Putamen (tissue), 1 donor: ENCODE measurements at regions not wholly inside any gene's neighbourhood (a gene's known extent, or its start where the extent isn't known, plus 50 kb on each side); places are given as distances from the start of the nearest gene placed in this dataset.

Experiments
- DNase-seq: peaks from one replicate; pipeline ENCODE4 v3.0.0-alpha.2; 2016; ENCODE audit warnings: low spot score

DNA sequence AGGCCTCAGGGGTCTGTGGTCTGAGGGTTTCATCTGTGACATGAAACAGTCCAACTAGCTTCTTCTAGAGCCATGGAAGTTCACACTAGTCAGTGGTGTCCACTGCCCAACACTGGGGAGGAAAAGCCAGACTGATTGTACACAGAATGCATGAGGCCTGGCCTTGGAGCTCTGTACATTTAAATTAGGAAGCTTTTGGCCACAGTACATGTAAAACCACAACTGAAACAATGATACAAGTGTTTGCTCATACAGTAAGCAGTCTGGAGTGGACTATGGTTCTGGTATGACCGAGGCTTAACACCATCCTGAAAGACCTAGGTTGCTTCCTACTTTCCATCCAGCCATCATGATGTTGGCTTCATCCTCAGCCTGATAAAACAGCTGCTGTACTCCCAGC, 73.8 kb upstream of the SESN3 start:
- DNase-seq: no peak

DNA sequence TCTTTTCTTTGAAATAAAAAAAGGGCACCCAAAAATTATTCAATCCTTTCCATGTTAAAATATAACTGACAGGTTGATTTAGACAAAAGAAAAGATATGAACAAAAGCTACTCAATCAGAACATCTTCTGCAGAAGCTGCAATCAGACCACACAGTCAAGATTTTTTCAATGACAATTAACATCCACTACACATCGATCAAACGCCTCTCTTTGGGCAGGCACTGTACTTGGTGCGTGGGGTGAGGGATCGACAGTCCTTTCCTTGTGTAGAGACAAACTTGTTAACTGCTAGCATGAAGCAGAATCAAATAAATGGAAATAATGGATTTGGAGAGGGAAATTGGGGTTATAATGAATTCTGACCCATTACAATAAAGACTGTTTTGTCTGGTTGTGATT, 71.2 kb upstream of the SESN3 start:
- DNase-seq: peak; percentile 62

DNA sequence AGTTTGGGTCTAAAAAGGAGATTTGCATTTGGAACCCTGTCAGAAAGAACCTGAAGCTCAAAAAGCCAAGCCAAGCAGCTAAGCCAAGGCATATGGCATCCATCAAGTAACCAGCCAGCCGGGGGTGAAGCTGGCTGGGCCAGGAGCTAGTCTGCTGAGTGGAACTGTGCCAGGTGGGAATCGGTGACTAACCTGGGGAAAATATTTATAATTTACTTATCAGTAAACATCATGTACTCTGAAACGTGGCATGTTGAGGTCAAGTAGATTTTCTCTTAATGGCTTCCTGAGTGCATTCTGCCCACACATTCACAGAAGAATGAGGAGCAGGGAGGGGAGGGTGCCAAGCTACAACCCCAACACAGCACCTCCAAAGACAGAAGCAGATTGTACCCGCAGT, 70.5 kb upstream of the SESN3 start:
- no peak for DNase-seq

GRCh38 chr11:95299078-95299679, 68.2 kb upstream of the SESN3 start:
- DNase-seq: no peak

DNA sequence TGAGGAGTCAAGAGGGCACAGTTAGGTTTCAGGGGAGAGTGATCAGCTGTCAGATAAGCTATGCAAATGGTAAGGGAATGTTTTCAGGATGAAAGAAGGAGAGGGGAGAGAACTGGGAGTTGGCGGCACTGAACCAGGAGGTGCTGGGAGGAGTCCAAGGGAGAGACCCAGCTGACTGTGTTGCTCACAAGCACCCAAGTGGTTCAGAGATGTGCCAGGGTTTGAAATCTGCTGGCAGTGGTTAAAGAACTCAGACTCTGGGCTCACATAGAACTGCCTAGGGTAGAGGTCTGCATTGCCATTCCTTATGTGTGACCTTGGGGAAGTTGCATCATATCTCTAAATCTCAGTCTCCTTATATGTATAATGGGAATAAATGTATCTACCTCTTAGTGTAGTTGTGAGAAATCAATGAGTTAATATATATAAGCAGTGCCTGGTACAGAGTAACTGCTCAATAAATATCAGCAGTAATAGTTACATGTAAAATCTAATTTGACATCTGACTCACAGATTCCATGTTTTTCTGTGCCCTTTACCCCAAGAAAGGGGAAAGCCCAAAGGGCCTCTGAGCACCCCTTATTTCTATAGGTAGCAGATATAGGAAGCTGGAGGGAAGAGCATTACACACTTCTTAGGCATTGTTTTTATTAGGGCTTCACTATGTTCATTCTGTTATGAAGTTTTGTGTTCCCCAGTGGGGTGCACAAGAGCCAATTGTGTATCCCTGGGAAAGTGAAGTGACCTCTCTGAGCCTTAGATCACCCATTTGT, 66.9 kb upstream of the SESN3 start:
- no peak for DNase-seq

DNA sequence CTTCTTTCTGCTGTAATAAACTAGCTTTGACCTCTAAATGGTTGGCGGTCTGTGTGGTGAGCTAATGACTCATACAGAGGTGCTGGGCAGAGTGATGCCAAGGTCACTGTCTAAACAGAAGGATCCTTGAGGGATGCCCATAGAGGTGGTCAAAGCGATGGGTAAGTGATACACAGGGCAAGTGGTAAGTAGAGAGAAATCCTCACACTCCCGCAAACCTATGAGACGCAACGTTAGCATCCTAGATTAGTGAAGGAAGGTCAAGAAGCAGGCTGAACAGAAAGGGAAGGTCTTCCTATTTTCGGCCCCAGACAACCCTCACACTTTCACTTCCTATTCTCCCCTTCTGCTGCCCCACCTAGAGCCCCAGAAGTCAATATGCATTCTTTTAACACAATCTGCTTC, 65.6 kb upstream of the SESN3 start:
- DNase-seq: no peak

DNA sequence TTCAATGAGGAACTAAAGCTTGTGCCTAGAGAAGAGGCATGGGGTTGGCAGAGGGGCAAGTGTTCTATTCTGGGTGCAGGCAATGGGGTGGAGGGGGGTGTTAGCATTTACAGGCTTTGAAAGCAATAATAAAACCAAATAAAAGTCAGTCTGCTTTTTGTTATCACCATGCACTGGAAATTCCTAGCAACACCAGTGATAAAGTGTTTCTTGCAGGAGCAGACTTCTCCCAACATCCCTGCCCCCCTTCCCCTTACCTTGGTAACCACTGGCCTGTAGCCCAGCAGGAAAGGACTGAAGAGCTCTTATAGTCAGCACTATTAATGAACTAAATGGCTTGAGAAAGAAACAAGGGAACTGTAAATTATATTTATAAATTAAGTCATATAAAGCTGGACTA, 65.2 kb upstream of the SESN3 start:
- no peak for DNase-seq

GRCh38 chr11:95295382-95296149, 64.6 kb upstream of the SESN3 start:
- DNase-seq: no peak

DNA sequence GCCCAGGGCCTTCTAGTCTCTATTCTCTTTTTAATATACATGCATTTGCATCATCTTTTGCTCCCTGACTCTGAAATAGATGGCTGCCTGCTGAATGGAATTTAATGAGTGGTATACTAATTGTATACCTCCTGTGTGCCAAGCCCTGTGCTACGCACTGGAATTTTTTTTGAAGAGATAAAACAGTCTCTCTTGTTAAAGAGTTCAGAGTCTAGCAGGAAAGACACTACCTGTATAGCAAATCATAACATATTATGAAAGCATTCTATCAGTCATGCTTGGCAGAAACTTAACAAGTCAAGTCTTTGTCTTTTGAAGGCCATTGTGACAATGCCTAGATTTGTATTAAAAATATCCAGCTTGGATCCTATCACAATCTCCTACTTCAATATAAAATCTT, 63.7 kb upstream of the SESN3 start:
- DNase-seq: no peak

- DNase-seq: no peak
These were observed 62.1 kb upstream of the SESN3 start for GRCh38 chr11:95293116-95293515.

- DNase-seq: no peak
These were observed 60.9 kb upstream of the SESN3 start for GRCh38 chr11:95291946-95292345.

DNA sequence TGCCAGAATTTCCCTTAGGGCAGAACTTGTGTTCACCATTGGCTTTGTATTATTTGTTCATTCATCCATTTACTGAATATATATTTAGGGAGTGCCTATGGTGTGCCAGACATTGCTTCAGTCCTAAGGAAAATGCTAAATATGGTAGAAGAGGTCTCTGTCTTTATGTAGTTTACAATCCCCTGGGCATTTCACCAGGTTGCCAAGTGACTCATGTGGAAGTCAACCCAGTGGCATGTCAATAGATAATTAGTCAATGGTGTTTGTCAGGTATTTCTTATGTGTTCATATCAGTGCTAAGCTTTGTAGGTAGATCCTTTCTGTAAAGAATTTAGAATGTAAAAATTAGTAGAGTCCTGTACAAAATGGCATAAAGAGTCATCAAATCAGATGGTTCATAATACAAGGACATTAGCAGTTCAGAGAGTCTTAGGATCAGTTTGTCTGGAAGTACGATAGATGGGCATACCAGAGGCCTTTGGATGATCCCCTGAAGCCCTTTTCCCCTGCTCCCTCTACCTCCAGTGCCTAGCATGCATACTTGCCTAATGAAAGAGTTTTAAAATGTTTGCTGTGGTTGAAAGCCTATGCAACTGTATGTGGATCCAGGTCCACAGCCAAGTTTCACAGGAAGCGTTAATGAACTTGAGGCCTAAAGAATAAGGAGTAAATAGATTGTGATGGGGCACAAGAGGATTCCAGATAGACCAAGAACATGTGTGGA, 58.5 kb upstream of the SESN3 start:
- no peak for DNase-seq

GRCh38 chr11:95284057-95285052, 53.4 kb upstream of the SESN3 start:
- DNase-seq: no peak

DNA sequence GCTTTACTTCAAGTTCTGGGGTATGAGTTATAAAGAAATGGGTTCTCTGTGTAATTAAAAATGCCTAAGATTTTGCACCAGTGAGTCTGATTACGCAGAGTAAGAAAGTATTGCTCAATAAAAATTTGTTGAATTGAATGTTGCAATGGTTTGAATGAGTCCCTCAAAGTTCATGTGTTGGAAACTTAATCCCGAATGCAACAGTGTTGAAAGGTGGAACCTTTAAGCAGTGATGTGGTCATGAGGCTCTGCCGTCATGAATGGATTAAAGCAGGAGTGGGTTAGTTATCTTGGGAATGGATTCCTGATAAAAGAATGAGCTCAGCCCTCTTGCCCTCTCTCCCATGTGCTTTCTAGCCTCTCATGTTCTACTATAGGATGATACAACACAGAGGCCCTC, 52.6 kb upstream of the SESN3 start:
- no peak for DNase-seq

DNA sequence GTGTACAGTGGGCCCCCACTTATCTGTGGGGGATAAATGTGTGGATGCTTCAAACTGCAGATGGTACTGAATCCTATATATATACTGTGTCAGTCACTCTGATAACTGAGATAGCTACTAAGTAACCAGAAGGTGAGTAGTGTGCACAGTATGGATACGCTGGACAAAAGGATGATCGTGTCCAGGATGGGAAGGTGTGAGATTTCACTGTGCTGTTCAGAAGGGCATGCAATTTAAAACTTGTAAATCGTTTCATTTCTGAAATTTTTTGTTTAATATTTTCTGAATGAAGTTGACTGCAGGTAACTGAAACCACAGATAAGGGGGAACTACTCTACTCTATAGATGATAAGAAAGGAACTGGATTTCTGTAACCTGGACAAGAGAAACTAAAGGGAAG, 52.1 kb upstream of the SESN3 start:
- no peak for DNase-seq

- DNase-seq: no peak
These were observed 51.3 kb upstream of the SESN3 start for GRCh38 chr11:95282291-95282751.
